ACC112 (cell line): ENCODE measurements at regions not wholly inside any gene's neighbourhood (a gene's known extent, or its start where the extent isn't known, plus 50 kb on each side); places are given as distances from the start of the nearest gene placed in this dataset.

Experiments used
- H2AFZ ChIP-seq: fragments of 200-600 bp; sonication (generic); one replicate; pipeline ENCODE4 v1.6.0; 2017; ENCODE audit warnings: antibody characterized with exemption, low read length; ENCODE audit not compliant: unreplicated experiment
- H3K27ac ChIP-seq: fragments of 200-600 bp; sonication (generic); 2 replicates; pipeline ENCODE4 v1.5.1; 2014; ENCODE audit warnings: low read depth, mild to moderate bottlenecking, antibody characterized with exemption, low read length, moderate library complexity
- H3K27me3 ChIP-seq: fragments of 200-600 bp; sonication (generic); 2 replicates; pipeline ENCODE4 v1.6.1; 2014; ENCODE audit warnings: mild to moderate bottlenecking, antibody characterized with exemption, low read length, moderate library complexity, mixed read lengths; ENCODE audit not compliant: insufficient read depth
- H3K36me3 ChIP-seq: fragments of 200-600 bp; sonication (generic); 2 replicates; pipeline ENCODE4 v1.6.1; 2016; ENCODE audit warnings: mild to moderate bottlenecking, antibody characterized with exemption, low read length, moderate library complexity, mixed read lengths; ENCODE audit not compliant: insufficient read depth
- H3K4me1 ChIP-seq: fragments of 200-600 bp; sonication (generic); one replicate; pipeline ENCODE4 v1.6.1; 2016; ENCODE audit warnings: low read length, mixed read lengths; ENCODE audit not compliant: insufficient read depth, unreplicated experiment, control insufficient read depth
- H3K4me3 ChIP-seq: fragments of 200-600 bp; sonication (generic); 2 replicates; pipeline ENCODE4 v1.5.1; 2014; ENCODE audit warnings: mild to moderate bottlenecking, low read depth, low read length
- H3K79me2 ChIP-seq: fragments of 200-600 bp; sonication (generic); one replicate; pipeline ENCODE4 v1.6.0; 2016; ENCODE audit warnings: low read length; ENCODE audit not compliant: control insufficient read depth, unreplicated experiment, insufficient read depth

- Histone ChIP-seq H3K4me1 (peaks cover 4% of the 10 kb centered on the region), H2AFZ (no peak overlapping the region), H3K27me3 (no peaks in the 10 kb centered on the region), H3K27ac (no peak overlapping the region), H3K36me3 (no peaks in the 10 kb centered on the region), H3K4me3 (no peak overlapping the region), H3K79me2 (no peaks in the 10 kb centered on the region)
Measured at GRCh38 chr3:64813326-64813725, 125.5 kb upstream of the ADAMTS9 start.

GRCh38 chr3:64809086-64809485, 121.3 kb upstream of the ADAMTS9 start:
- Histone ChIP-seq H3K27ac (no peak overlapping the region), H3K79me2 (no peaks in the 10 kb centered on the region), H3K4me1 (no peaks in the 10 kb centered on the region), H2AFZ (no peak overlapping the region), H3K27me3 (no peaks in the 10 kb centered on the region), H3K4me3 (no peak overlapping the region), H3K36me3 (no peaks in the 10 kb centered on the region)

- no peak overlapping the region for H3K27ac ChIP-seq
- H3K79me2 ChIP-seq = no peaks in the 10 kb centered on the region
- no peaks in the 10 kb centered on the region for H3K4me1 ChIP-seq
- no peak overlapping the region for H3K4me3 ChIP-seq
- H2AFZ ChIP-seq = no peak overlapping the region
- H3K36me3 ChIP-seq = no peaks in the 10 kb centered on the region
- H3K27me3 ChIP-seq = no peaks in the 10 kb centered on the region
Measured at GRCh38 chr3:64808061-64808460, 120.3 kb upstream of the ADAMTS9 start.

- Histone ChIP-seq H3K79me2 (no peaks in the 10 kb centered on the region), H3K36me3 (no peaks in the 10 kb centered on the region), H3K27me3 (no peaks in the 10 kb centered on the region), H3K4me3 (no peak overlapping the region), H2AFZ (no peak overlapping the region), H3K27ac (no peak overlapping the region), H3K4me1 (no peaks in the 10 kb centered on the region)
Measured at GRCh38 chr3:64806668-64807605, 119.1 kb upstream of the ADAMTS9 start.

GRCh38 chr3:64805978-64806377, 118.2 kb upstream of the ADAMTS9 start:
- no peak overlapping the region for H3K4me3 ChIP-seq
- H3K36me3 ChIP-seq = no peaks in the 10 kb centered on the region
- no peaks in the 10 kb centered on the region for H3K27me3 ChIP-seq
- H3K27ac ChIP-seq = no peak overlapping the region
- H2AFZ ChIP-seq = no peak overlapping the region
- H3K4me1 ChIP-seq = no peaks in the 10 kb centered on the region
- H3K79me2 ChIP-seq = no peaks in the 10 kb centered on the region

GRCh38 chr3:64805248-64805647, 117.4 kb upstream of the ADAMTS9 start:
- Histone ChIP-seq H3K27ac (no peak overlapping the region), H3K4me1 (no peaks in the 10 kb centered on the region), H3K4me3 (no peak overlapping the region), H3K27me3 (no peaks in the 10 kb centered on the region), H3K36me3 (no peaks in the 10 kb centered on the region), H2AFZ (no peak overlapping the region), H3K79me2 (no peaks in the 10 kb centered on the region)

- H3K27me3 ChIP-seq = no peaks in the 10 kb centered on the region
- no peak overlapping the region for H3K27ac ChIP-seq
- H3K4me1 ChIP-seq = no peaks in the 10 kb centered on the region
- H3K4me3 ChIP-seq = no peak overlapping the region
- no peak overlapping the region for H2AFZ ChIP-seq
- no peaks in the 10 kb centered on the region for H3K36me3 ChIP-seq
- no peaks in the 10 kb centered on the region for H3K79me2 ChIP-seq
Measured at GRCh38 chr3:64803469-64803868, 115.7 kb upstream of the ADAMTS9 start.

GRCh38 chr3:64802460-64802859, 114.7 kb upstream of the ADAMTS9 start:
- Histone ChIP-seq H3K79me2 (no peaks in the 10 kb centered on the region), H3K36me3 (no peaks in the 10 kb centered on the region), H3K27me3 (no peaks in the 10 kb centered on the region), H2AFZ (no peak overlapping the region), H3K4me1 (no peaks in the 10 kb centered on the region), H3K27ac (no peak overlapping the region), H3K4me3 (no peak overlapping the region)

GRCh38 chr3:64801856-64802255, 114.1 kb upstream of the ADAMTS9 start:
- Histone ChIP-seq H2AFZ (no peak overlapping the region), H3K36me3 (no peaks in the 10 kb centered on the region), H3K27me3 (no peaks in the 10 kb centered on the region), H3K79me2 (no peaks in the 10 kb centered on the region), H3K4me1 (no peaks in the 10 kb centered on the region), H3K4me3 (no peak overlapping the region), H3K27ac (no peak overlapping the region)

- no peak overlapping the region for H3K27ac ChIP-seq
- H3K36me3 ChIP-seq = no peaks in the 10 kb centered on the region
- no peaks in the 10 kb centered on the region for H3K4me1 ChIP-seq
Measured at GRCh38 chr3:64799606-64800005, 111.8 kb upstream of the ADAMTS9 start.

GRCh38 chr3:64798316-64798715, 110.5 kb upstream of the ADAMTS9 start:
- H3K4me3 ChIP-seq = no peak overlapping the region
- H3K27ac ChIP-seq = no peak overlapping the region
- H3K4me1 ChIP-seq = no peaks in the 10 kb centered on the region
- no peaks in the 10 kb centered on the region for H3K79me2 ChIP-seq
- no peak overlapping the region for H2AFZ ChIP-seq
- no peaks in the 10 kb centered on the region for H3K27me3 ChIP-seq
- H3K36me3 ChIP-seq = no peaks in the 10 kb centered on the region

More at GRCh38 chr3:64799606-64800005, 111.8 kb upstream of the ADAMTS9 start:
- Histone ChIP-seq H3K4me3 (no peak overlapping the region), H3K27me3 (no peaks in the 10 kb centered on the region), H3K79me2 (no peaks in the 10 kb centered on the region), H2AFZ (no peak overlapping the region)
